ENCODE measurements at regions not wholly inside any gene's neighbourhood (a gene's known extent, or its start where the extent isn't known, plus 50 kb on each side); places are given as distances from the start of the nearest gene placed in this dataset.
"Not testable (repeated sequence)": the region's sequence is repeated elsewhere in the genome, so short reads cannot be mapped to it uniquely, and the experiment has no call there.

GRCh38 chr14:18656627-18657026 lies 55.7 kb downstream of the OR11H12 start:
- H3K4me1 Mint-ChIP-seq, result no peaks in the 10 kb centered on the region
- H3K4me3 Mint-ChIP-seq, result no peak overlapping the region

GRCh38 chr14:18659892-18660584 lies 59.1 kb downstream of the OR11H12 start:
- H3K4me3 Mint-ChIP-seq, H3K27me3 Mint-ChIP-seq, POLR2A ChIA-PET, H3K4me1 Mint-ChIP-seq, H3K27ac Mint-ChIP-seq, ATAC-seq, H3K36me3 Mint-ChIP-seq, DNase-seq: not testable (repeated sequence)
- peaks cover 3 to 20% (median 13%) of the 10 kb centered on the region in 9 donors for H3K9me3 Mint-ChIP-seq

More at GRCh38 chr14:18656627-18657026, 55.7 kb downstream of the OR11H12 start:
- Mint-ChIP-seq H3K27me3 (peaks cover 0 to 9% (median 0%) of the 10 kb centered on the region in 5 donors), H3K9me3 (peaks cover 0 to 19% (median 11%) of the 10 kb centered on the region in 9 donors), H3K36me3 (peaks cover 0 to 6% (median 0%) of the 10 kb centered on the region in 3 donors), H3K27ac (no peak overlapping the region)
- ATAC-seq (no peak), DNase-seq (no peak)
- POLR2A ChIA-PET, result no interaction called here

GRCh38 chr14:18660585-18660922 lies 59.6 kb downstream of the OR11H12 start:
- Mint-ChIP-seq H3K9me3 (peaks cover 3 to 20% (median 13%) of the 10 kb centered on the region in 9 donors), H3K4me3 (no peak overlapping the region), H3K4me1 (no peaks in the 10 kb centered on the region), H3K36me3 (peaks cover 0 to 6% (median 0%) of the 10 kb centered on the region in 3 donors), H3K27me3 (peaks cover 0 to 9% (median 0%) of the 10 kb centered on the region in 5 donors), H3K27ac (no peak overlapping the region)
- DNase-seq (peak in 1 of 10 donors; percentile 7), ATAC-seq (no peak)
- POLR2A ChIA-PET, result no interaction called here

GRCh38 chr14:18667843-18668242 lies 66.9 kb downstream of the OR11H12 start:
- H3K27ac Mint-ChIP-seq, H3K4me3 Mint-ChIP-seq, DNase-seq, ATAC-seq, H3K36me3 Mint-ChIP-seq, POLR2A ChIA-PET, H3K4me1 Mint-ChIP-seq: not testable (repeated sequence)
- Mint-ChIP-seq H3K27me3 (peaks cover 0 to 13% (median 1%) of the 10 kb centered on the region in 5 donors), H3K9me3 (peaks cover 0 to 17% (median 0%) of the 10 kb centered on the region in 9 donors)

- DNase-seq (no peak), ATAC-seq (no peak)
- POLR2A ChIA-PET, result no interaction called here
- Mint-ChIP-seq H3K27ac (no peak overlapping the region), H3K4me3 (no peak overlapping the region), H3K4me1 (no peaks in the 10 kb centered on the region), H3K36me3 (no peaks in the 10 kb centered on the region), H3K27me3 (no peaks in the 10 kb centered on the region), H3K9me3 (peaks cover 0 to 23% (median 10%) of the 10 kb centered on the region in 9 donors)
These were observed 87.4 kb downstream of the OR11H12 start for GRCh38 chr14:18688346-18688745.
